GM18517 (cell line): ENCODE measurements at regions not wholly inside any gene's neighbourhood (a gene's known extent, or its start where the extent isn't known, plus 50 kb on each side); places are given as distances from the start of the nearest gene placed in this dataset.
"Not testable (repeated sequence)": the region's sequence is repeated elsewhere in the genome, so short reads cannot be mapped to it uniquely, and the experiment has no call there.

ENCODE experiments used
- ATAC-seq: cut with Tn5 transposase; IDR thresholded peaks from one replicate; pipeline ENCODE4 v1.9.1; 2021; ENCODE audit warnings: mild to moderate bottlenecking, moderate library complexity; ENCODE audit not compliant: unreplicated experiment

GRCh38 chr3:26252001-26252400, 370.6 kb upstream of the LRRC3B start:
- no peak for ATAC-seq

DNA sequence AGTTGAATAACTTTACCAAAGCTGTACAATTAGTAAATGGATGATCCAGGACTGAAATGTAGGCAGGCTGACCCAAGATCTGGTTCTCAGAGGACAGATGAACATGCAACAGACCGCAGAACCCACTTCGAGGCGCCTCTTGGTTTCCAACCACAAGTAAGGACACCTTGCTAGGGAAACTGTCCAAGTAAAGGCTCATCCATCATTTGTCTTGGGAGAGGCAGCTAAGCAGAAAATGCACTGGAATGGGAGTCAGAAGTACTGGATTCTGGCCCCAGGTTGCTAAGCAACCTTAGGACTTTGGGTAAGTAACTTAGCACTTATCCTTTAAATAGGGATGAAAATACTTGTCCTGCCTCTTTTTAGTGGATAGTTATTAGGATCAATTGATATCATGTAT, 366.3 kb upstream of the LRRC3B start:
- ATAC-seq: no peak

DNA sequence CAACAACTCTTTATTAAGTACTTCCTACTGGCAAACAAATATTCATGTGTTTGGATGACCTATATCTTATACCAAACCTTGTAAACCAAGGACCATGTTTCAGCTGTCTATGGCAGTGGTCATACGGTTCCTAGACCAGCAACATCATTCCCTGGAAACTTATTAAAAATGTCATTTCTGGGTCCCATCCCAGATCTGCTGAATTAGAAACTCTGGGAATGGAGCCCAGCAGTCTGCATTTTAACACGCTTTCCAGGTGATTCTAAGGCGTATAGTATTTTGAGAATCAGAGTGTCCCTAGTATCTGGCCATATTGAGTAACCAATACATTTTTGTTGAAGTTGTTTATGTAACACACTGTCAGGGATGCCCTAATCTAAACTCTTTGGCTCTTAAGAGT, 363.4 kb upstream of the LRRC3B start:
- ATAC-seq: no peak

- ATAC-seq: no peak
These were observed 362.4 kb upstream of the LRRC3B start for GRCh38 chr3:26260139-26260538.

DNA sequence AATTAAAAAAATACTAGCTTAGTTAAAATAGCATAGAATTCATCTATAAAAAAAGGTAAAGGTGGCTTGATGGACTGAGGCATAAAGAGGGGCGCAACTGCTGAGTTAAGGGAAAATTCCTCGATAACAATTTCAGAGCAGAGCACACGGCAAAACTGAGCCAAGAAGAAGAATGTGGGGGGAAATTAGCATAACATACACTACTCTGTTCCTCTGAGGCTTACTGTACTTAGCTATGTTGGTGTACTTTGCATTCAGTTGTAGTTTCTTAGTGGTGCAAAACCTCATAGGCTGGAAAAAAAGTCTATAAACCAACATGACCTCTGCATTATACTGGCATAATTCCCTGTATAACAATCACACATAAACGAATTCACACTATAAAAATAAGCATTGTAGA, 357.9 kb upstream of the LRRC3B start:
- ATAC-seq: no peak

DNA sequence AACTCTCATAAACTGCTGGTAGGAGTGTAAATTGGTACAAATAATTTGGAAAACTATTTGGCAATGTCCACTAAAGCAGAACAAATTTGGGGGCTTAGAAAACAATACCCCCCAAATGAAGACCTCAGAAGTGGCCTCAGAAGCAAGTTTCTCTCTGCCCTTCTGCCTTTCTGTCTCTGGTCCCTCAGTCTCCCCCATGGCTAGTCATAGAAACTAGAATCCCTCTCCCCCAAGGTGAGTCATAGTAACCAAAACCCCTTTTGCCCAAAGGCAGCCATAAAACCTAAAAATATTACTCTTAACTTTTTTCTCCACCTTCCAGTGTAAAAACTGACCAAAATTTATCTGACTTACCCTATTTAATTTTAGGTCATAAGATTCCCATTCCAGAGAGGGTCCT, 350.7 kb upstream of the LRRC3B start:
- no peak for ATAC-seq

DNA sequence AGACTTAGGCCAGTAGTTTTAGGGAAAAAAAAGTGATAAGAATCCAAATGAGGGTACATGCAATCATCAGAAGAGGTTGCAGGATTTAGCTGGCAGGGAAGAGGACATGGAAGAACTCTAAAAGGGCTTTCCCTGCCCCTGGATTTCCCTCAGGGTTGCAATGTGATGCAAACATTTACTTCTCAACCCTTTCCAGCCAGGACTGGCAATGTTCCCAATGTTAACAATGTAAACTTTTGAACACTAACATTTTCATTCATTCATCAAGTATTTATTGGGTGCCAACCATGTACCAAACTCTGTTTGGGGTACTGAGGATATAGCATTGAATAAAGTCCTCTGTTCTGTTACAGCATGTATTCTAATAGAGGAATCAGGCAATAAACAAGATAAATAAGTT, 349.4 kb upstream of the LRRC3B start:
- no peak for ATAC-seq

GRCh38 chr3:26279091-26279490, 343.5 kb upstream of the LRRC3B start:
- no peak for ATAC-seq

- no peak for ATAC-seq
These were observed 342.1 kb upstream of the LRRC3B start for GRCh38 chr3:26280517-26280916.

DNA sequence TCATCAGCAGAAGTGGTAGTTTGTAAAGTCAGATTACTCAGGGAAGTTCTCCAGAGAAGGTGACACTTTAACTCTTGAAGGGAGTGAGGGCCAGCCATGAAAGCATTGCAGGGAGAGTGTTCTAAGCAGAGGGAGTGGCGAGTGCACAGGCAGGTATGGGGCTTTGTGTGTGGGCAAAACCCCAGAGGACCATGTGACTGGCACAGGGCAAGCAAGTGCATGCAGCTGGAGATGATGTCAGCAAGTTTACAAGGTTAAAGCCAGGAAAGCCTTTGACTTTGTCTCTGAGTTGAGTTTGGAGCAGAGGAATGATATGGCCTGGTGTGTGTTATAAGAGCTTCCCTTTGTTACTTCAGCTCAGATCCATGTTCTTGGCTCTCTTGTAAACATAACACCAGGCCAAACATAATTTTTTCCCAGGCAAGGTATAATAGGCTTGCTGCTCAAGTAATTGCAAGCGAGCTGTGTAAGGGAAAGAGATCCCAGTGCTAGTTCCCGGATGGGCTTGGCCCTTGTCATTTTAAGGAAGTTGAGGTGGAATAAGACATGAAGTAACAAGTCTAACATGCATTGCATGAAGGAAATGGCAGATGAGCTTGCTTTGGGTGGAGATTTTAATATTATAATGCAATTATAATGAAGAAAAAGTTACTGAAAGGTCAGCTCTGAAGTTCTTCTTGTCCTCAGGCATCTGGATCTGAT, 341.1 kb upstream of the LRRC3B start:
- no peak for ATAC-seq

GRCh38 chr3:26284503-26284902, 338.1 kb upstream of the LRRC3B start:
- ATAC-seq: not testable (repeated sequence)

DNA sequence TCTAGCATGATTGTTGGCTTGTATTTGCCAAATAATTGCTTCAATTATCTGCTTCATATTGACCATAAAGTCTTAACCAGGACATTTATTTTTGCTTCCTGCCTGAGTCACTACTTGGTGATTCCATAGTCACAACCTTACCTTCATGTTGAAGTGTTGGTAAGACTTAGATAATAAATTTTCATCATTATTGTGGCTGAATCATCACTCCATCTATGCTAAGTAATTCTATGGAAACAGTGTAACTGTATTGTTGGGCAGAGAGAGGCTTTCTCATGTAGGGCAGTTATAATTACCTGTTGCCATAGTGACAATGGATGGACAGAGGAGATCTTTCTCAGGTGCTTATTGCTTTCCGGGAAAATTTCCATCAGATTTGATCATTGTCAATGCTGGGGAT, 330.7 kb upstream of the LRRC3B start:
- ATAC-seq: no peak

DNA sequence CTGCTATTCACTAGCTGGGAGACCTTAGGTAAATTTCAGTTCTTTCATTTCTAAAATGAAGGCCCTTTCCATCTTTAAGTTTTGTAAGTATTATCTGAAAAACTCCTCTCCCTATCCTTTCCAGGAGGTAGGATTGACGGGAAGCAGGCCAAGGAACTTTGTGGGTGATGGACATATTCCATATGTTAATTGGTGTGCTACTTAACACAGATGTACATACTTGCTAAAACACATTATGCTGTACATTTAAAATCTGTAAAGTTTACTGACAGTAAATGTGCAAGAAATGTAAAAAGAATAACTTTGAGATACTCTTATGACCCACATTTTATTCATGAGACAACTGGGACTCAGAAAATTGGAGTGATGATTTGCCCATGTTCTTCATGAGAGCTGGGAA, 329.8 kb upstream of the LRRC3B start:
- no peak for ATAC-seq

DNA sequence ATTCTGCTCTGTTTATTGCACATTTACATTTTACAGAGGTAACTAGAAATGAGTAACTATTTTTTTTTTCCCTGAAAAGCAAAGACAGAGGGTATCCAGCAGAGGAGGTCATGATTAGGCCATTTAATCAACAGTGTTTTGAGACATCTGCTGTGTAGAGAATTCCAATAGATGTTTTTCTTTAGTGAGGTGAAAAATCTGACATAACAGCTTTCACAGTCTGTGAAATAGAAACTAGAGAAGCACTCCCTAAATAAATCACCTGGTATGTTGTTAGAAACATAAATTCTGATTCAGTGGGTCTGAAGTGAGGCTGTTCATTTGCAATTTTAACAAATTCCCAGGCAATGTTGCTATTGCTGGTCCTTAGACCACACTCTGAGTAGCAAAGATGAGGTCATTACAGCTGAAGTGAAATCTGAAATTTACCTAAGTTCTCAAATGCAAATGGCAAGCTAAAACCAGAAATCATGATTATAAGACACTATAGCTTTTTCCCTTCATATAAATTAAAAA, 329.2 kb upstream of the LRRC3B start:
- ATAC-seq: no peak

- no peak for ATAC-seq
These were observed 315.4 kb upstream of the LRRC3B start for GRCh38 chr3:26307192-26307591.

- ATAC-seq: no peak
These were observed 314.8 kb upstream of the LRRC3B start for GRCh38 chr3:26307787-26308186.

GRCh38 chr3:26308454-26308853, 314.1 kb upstream of the LRRC3B start:
- ATAC-seq: no peak

GRCh38 chr3:26309536-26309935, 313.0 kb upstream of the LRRC3B start:
- ATAC-seq: not testable (repeated sequence)

GRCh38 chr3:26312816-26313215, 309.8 kb upstream of the LRRC3B start:
- ATAC-seq: no peak

GRCh38 chr3:26316472-26316871, 306.1 kb upstream of the LRRC3B start:
- ATAC-seq: no peak

DNA sequence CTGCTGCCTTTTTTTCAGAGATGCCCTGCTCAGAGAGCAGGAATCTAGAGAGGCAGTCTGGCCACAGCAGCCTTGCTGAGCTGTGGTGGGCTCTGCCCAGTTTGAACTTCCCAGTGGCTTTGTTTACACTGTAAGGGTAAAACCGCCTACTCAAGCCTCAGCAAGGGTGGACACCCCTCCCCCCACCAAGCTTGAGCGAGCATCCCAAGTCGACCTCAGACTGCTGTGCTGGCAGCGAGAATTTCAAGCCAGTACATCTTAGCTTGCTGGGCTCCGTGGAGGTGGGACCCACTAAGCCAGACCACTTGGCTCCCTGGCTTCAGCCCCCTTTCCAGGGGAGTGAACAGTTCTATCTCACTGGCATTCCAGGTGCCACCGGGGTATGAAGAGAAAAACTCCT, 298.8 kb upstream of the LRRC3B start:
- not testable (repeated sequence) for ATAC-seq

- ATAC-seq: no peak
These were observed 282.6 kb upstream of the LRRC3B start for GRCh38 chr3:26340001-26340400.

GRCh38 chr3:26343647-26344046, 278.9 kb upstream of the LRRC3B start:
- ATAC-seq: no peak
